ENCODE measurements at regions not wholly inside any gene's neighbourhood (a gene's known extent, or its start where the extent isn't known, plus 50 kb on each side); places are given as distances from the start of the nearest gene placed in this dataset.

DNA sequence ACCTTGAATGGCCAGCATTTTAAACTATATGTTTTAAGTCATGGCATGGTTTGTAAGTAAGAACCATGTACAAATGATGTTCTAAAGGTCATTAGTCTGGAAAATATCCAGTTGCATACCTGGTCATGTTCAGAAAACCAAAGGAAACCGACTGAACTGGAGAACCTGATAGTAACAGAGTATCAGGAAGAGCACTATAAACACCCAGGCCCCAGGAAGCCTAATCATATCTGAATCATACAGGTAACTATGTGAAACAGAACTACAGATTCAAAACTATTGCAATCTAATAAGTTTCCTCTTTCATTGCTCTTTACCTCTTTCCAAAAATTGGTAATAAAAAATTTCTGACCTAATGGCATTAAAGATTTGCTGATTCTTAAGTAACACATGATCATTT, 500.3 kb downstream of the ARHGEF28 start:
- TF ChIP-seq, protein P1, sequence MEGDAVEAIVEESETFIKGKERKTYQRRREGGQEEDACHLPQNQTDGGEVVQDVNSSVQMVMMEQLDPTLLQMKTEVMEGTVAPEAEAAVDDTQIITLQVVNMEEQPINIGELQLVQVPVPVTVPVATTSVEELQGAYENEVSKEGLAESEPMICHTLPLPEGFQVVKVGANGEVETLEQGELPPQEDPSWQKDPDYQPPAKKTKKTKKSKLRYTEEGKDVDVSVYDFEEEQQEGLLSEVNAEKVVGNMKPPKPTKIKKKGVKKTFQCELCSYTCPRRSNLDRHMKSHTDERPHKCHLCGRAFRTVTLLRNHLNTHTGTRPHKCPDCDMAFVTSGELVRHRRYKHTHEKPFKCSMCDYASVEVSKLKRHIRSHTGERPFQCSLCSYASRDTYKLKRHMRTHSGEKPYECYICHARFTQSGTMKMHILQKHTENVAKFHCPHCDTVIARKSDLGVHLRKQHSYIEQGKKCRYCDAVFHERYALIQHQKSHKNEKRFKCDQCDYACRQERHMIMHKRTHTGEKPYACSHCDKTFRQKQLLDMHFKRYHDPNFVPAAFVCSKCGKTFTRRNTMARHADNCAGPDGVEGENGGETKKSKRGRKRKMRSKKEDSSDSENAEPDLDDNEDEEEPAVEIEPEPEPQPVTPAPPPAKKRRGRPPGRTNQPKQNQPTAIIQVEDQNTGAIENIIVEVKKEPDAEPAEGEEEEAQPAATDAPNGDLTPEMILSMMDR (IDR thresholded peaks at IDR 0.05; ENCODE audit: borderline replicate concordance, extremely low read depth, low read length, poor library complexity, severe bottlenecking) = no peak
- no peak for TF ChIP-seq EZH2 (IDR thresholded peaks at IDR 0.05; ENCODE audit: borderline replicate concordance, low read depth, low read length, severe bottlenecking)
